ENCODE measurements at regions not wholly inside any gene's neighbourhood (a gene's known extent, or its start where the extent isn't known, plus 50 kb on each side); places are given as distances from the start of the nearest gene placed in this dataset.

GRCh38 chr2:231861288-231861931 is 64.8 kb downstream of the NPPC start:
- TF ChIP-seq, protein P1, sequence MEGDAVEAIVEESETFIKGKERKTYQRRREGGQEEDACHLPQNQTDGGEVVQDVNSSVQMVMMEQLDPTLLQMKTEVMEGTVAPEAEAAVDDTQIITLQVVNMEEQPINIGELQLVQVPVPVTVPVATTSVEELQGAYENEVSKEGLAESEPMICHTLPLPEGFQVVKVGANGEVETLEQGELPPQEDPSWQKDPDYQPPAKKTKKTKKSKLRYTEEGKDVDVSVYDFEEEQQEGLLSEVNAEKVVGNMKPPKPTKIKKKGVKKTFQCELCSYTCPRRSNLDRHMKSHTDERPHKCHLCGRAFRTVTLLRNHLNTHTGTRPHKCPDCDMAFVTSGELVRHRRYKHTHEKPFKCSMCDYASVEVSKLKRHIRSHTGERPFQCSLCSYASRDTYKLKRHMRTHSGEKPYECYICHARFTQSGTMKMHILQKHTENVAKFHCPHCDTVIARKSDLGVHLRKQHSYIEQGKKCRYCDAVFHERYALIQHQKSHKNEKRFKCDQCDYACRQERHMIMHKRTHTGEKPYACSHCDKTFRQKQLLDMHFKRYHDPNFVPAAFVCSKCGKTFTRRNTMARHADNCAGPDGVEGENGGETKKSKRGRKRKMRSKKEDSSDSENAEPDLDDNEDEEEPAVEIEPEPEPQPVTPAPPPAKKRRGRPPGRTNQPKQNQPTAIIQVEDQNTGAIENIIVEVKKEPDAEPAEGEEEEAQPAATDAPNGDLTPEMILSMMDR (IDR thresholded peaks at IDR 0.05; ENCODE audit: borderline replicate concordance, extremely low read depth, low read length, poor library complexity, severe bottlenecking): no peak
- no peak for TF ChIP-seq EZH2 (IDR thresholded peaks at IDR 0.05; ENCODE audit: borderline replicate concordance, low read depth, low read length, severe bottlenecking)

Data from DND-41 (cell line).